Stimulated activated memory B cell treated with anti-CD40 and anti-IgM and Interleukin-4, amounts not matched to agents 10 μg/mL and 1 μg/mL and 100 μg/mL, for 72 hours (primary cell): ENCODE measurements at regions not wholly inside any gene's neighbourhood (a gene's known extent, or its start where the extent isn't known, plus 50 kb on each side); places are given as distances from the start of the nearest gene placed in this dataset.

Experiments
- ATAC-seq: fragments of 150-1000 bp; cut with Tn5 transposase; 2 replicates; pipeline ENCODE4 v1.10.0; 2021
- H3K27ac Mint-ChIP-seq: one replicate; pipeline ENCODE4 v1.8.0; 2022; ENCODE audit warnings: mild to moderate bottlenecking, mixed read lengths
- H3K27me3 Mint-ChIP-seq: one replicate; pipeline ENCODE4 v1.8.0; 2022; ENCODE audit warnings: mixed read lengths
- H3K36me3 Mint-ChIP-seq: one replicate; pipeline ENCODE4 v1.8.0; 2022; ENCODE audit warnings: mixed read lengths
- H3K4me1 Mint-ChIP-seq: one replicate; pipeline ENCODE4 v1.8.0; 2022; ENCODE audit warnings: mixed read lengths
- H3K4me3 Mint-ChIP-seq: one replicate; pipeline ENCODE4 v1.8.0; 2022; ENCODE audit warnings: mild to moderate bottlenecking, moderate library complexity, mixed read lengths
- H3K9me3 Mint-ChIP-seq: one replicate; pipeline ENCODE4 v1.8.0; 2022; ENCODE audit warnings: mixed read lengths

- Mint-ChIP-seq H3K9me3 (no peaks in the 10 kb centered on the region), H3K27me3 (peaks cover 10% of the 10 kb centered on the region), H3K4me1 (no peaks in the 10 kb centered on the region), H3K27ac (no peak overlapping the region), H3K36me3 (no peaks in the 10 kb centered on the region), H3K4me3 (no peak overlapping the region)
- no peak for ATAC-seq
Measured at GRCh38 chr1:208640295-208640694, 396.1 kb upstream of the PLXNA2 start.

GRCh38 chr1:208641579-208642280, 397.5 kb upstream of the PLXNA2 start:
- H3K27me3 Mint-ChIP-seq, result peaks cover 17% of the 10 kb centered on the region
- no peak overlapping the region for H3K4me3 Mint-ChIP-seq
- no peak overlapping the region for H3K27ac Mint-ChIP-seq
- ATAC-seq, result no peak
- no peaks in the 10 kb centered on the region for H3K36me3 Mint-ChIP-seq
- H3K9me3 Mint-ChIP-seq, result no peaks in the 10 kb centered on the region
- no peaks in the 10 kb centered on the region for H3K4me1 Mint-ChIP-seq

DNA sequence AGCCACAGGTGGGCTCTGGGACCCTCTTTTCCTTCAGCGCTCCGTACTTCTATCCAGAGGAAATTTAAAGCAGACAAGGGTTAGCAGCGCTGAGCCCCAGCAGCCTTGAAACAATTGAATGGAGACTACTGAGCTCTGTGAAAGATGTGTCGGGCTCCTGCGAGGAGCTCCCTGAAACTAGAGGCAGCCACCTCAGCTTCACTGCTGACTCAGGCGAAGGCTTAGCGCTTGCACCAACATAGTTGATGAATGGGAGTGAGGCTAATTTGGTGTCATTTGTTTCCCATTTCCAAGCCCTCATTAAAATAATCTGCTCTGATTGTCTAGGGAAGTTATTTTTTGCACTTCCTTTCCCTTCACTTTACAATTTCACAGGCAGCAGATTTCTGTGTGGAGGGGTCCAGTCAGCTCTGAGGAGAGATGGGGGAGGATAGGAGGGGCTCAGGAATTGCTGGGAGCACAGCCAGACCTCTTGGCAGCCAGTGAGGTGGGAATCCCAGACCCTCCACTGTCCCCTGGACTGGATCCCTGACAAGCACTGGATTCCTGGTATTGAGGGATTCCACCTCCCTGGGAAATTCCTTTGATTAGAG, 398.9 kb upstream of the PLXNA2 start:
- Mint-ChIP-seq H3K27ac (no peak overlapping the region), H3K36me3 (no peaks in the 10 kb centered on the region), H3K27me3 (peaks cover 28% of the 10 kb centered on the region), H3K9me3 (peaks cover 6% of the 10 kb centered on the region), H3K4me1 (no peaks in the 10 kb centered on the region), H3K4me3 (no peak overlapping the region)
- ATAC-seq, result no peak

DNA sequence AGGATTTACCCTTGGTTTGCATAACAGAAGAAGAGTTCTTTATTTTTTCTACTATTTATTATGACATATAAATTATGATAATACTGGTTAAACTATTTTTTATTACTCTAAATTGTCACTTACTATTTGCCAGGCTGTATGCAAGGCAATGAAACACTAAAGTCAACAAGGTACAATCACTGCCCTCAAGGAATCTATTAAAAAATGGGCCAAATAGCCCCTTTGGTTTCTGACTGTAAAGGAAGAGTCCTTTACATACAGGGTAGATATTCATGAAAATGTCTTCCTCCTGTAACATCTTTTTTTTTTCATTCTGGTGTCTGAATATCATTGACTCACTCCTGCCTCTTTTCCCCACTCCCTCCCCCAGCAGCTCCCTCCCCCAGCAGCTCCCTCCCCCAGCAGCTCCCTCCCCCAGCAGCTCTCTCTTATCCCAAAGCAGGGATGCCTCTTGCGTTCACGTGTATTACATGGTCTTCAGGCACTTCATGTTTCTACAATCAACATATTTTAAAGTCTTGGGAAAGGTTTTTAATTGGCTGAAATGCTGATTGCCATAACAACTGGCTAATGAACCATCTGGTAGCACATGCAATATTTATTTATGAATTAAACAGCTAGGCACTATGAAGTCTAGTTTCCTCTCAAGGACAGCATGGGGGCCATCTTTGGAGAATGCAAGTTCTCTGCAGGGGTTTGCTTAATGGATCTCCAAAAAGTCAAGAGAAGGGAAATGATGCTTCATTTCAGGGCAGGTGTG, 400.4 kb upstream of the PLXNA2 start:
- H3K4me1 Mint-ChIP-seq, result no peaks in the 10 kb centered on the region
- ATAC-seq, result no peak
- no peaks in the 10 kb centered on the region for H3K36me3 Mint-ChIP-seq
- H3K27me3 Mint-ChIP-seq, result peaks cover 18% of the 10 kb centered on the region
- H3K9me3 Mint-ChIP-seq, result peaks cover 6% of the 10 kb centered on the region
- no peak overlapping the region for H3K4me3 Mint-ChIP-seq
- H3K27ac Mint-ChIP-seq, result no peak overlapping the region

DNA sequence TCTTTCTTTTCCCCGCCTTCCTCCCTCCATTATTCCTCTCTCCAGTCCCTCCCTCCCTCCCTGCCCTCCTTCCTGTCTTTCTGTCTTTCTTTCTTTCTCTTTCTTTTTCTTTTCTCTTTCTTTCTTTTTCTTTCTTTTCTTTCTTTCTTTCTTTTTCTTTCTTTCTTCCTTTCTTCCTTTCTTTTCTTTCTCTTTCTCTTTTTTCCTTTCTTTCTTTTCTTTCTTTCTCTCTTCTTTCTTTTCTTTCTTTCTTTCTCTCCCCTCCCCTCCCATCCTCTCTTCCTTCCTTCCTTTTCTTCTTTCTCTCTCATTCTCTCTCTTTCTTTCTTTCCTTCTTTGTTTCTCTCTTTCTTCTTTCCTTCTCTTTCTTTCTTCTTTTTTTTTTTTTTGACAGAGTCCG, 402.2 kb upstream of the PLXNA2 start:
- Mint-ChIP-seq H3K9me3 (peaks cover 6% of the 10 kb centered on the region), H3K4me1 (no peaks in the 10 kb centered on the region), H3K36me3 (no peaks in the 10 kb centered on the region), H3K27me3 (peaks cover 23% of the 10 kb centered on the region), H3K27ac (no peak overlapping the region), H3K4me3 (no peak overlapping the region)
- no peak for ATAC-seq

DNA sequence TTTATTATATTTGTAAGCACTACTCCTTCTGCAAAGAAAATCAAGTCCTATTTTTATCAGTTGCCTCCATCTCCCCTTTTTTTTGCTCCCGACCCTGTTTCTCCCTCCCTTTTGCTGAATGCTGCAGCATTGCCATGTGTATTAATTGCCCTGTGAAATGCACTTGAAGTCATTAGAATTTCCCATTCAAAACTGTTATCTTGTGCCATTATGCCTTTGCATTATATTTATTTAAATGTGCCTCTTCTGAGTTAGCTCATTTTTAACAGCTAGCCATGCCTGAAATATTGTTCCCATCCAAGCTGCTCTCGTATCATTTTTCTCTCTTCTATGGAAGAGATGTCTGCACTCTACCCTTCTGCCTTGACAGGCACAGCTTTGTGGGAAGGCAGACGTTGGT, 404.0 kb upstream of the PLXNA2 start:
- H3K36me3 Mint-ChIP-seq, result no peaks in the 10 kb centered on the region
- H3K27me3 Mint-ChIP-seq, result peaks cover 32% of the 10 kb centered on the region
- no peak for ATAC-seq
- H3K4me1 Mint-ChIP-seq, result no peaks in the 10 kb centered on the region
- no peak overlapping the region for H3K4me3 Mint-ChIP-seq
- H3K27ac Mint-ChIP-seq, result no peak overlapping the region
- H3K9me3 Mint-ChIP-seq, result peaks cover 6% of the 10 kb centered on the region

GRCh38 chr1:208652296-208653160, 408.3 kb upstream of the PLXNA2 start:
- Mint-ChIP-seq H3K27me3 (peaks cover 18% of the 10 kb centered on the region), H3K4me3 (no peak overlapping the region), H3K36me3 (no peaks in the 10 kb centered on the region), H3K4me1 (no peaks in the 10 kb centered on the region), H3K9me3 (peaks cover under 1% of the 10 kb centered on the region), H3K27ac (no peak overlapping the region)
- no peak for ATAC-seq

DNA sequence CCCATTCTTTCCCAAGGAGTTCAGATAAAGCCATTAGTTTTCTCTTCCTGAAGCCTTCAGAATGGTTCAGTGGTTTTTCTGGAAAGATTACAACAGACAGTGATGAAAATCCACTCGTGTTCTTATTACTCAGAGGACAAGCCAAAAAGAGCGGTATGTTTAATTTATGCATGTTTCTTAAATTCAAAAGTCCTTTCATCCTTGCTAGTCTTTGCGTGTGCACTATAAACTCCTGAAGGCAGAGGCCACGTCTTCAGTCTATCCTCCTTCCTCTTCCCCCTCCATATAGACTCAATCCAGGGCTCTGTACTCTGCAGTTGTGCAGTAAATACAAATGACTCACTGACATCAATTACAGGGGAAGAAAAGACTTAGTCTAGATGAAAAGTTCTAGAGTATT, 409.2 kb upstream of the PLXNA2 start:
- H3K9me3 Mint-ChIP-seq, result no peaks in the 10 kb centered on the region
- no peak overlapping the region for H3K27ac Mint-ChIP-seq
- H3K4me1 Mint-ChIP-seq, result no peaks in the 10 kb centered on the region
- H3K4me3 Mint-ChIP-seq, result no peak overlapping the region
- H3K27me3 Mint-ChIP-seq, result peaks cover 14% of the 10 kb centered on the region
- ATAC-seq, result no peak
- no peaks in the 10 kb centered on the region for H3K36me3 Mint-ChIP-seq

GRCh38 chr1:208654241-208654640, 410.1 kb upstream of the PLXNA2 start:
- H3K27me3 Mint-ChIP-seq, result peaks cover 14% of the 10 kb centered on the region
- no peak for ATAC-seq
- no peaks in the 10 kb centered on the region for H3K9me3 Mint-ChIP-seq
- no peaks in the 10 kb centered on the region for H3K4me1 Mint-ChIP-seq
- no peak overlapping the region for H3K4me3 Mint-ChIP-seq
- H3K36me3 Mint-ChIP-seq, result no peaks in the 10 kb centered on the region
- no peak overlapping the region for H3K27ac Mint-ChIP-seq

DNA sequence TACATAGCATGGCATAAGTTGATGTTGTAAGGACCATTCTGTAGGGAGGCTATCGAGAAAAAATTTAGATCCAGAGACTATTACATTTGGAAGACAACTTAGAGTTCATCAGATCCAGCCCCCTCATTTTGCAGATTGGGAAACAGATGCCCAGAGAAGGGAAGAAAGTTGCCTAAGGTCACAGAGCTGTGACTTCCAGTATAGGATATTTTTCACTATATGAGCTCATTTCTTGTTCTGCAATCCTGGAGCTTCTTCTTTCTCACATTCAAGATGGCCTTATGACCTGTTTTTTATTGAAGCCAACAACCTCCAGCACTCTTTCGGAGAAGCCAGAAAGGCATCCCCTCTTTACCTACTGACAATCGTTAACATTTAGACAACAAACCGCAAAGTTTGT, 421.8 kb upstream of the PLXNA2 start:
- no peak for ATAC-seq
- Mint-ChIP-seq H3K4me3 (no peak overlapping the region), H3K27ac (no peak overlapping the region), H3K4me1 (no peaks in the 10 kb centered on the region), H3K36me3 (no peaks in the 10 kb centered on the region), H3K9me3 (no peaks in the 10 kb centered on the region), H3K27me3 (peaks cover 5% of the 10 kb centered on the region)

DNA sequence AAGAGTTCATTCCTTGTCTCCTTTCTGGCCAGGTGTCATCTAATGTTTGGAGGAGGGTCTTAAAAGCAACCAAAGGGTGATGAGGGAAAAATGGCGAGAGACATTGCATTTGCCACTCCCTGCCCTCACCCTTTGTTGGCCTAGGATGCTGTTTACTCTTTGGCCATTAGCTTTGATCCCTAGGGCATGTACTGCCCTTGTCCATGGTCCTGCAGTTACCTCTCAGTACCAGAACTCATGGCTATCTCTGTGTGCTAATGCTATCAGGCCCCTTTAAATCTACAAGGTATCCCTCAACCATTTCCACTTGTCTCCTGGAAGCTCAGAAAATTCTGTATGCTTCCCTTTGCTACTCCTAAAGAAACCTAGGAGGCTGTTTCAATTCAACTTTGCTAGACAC, 424.8 kb upstream of the PLXNA2 start:
- no peaks in the 10 kb centered on the region for H3K27me3 Mint-ChIP-seq
- H3K4me3 Mint-ChIP-seq, result no peak overlapping the region
- no peaks in the 10 kb centered on the region for H3K4me1 Mint-ChIP-seq
- no peaks in the 10 kb centered on the region for H3K9me3 Mint-ChIP-seq
- no peak overlapping the region for H3K27ac Mint-ChIP-seq
- H3K36me3 Mint-ChIP-seq, result no peaks in the 10 kb centered on the region
- no peak for ATAC-seq

GRCh38 chr1:208670778-208671177, 426.6 kb upstream of the PLXNA2 start:
- H3K9me3 Mint-ChIP-seq, result peaks cover 3% of the 10 kb centered on the region
- no peak overlapping the region for H3K27ac Mint-ChIP-seq

DNA sequence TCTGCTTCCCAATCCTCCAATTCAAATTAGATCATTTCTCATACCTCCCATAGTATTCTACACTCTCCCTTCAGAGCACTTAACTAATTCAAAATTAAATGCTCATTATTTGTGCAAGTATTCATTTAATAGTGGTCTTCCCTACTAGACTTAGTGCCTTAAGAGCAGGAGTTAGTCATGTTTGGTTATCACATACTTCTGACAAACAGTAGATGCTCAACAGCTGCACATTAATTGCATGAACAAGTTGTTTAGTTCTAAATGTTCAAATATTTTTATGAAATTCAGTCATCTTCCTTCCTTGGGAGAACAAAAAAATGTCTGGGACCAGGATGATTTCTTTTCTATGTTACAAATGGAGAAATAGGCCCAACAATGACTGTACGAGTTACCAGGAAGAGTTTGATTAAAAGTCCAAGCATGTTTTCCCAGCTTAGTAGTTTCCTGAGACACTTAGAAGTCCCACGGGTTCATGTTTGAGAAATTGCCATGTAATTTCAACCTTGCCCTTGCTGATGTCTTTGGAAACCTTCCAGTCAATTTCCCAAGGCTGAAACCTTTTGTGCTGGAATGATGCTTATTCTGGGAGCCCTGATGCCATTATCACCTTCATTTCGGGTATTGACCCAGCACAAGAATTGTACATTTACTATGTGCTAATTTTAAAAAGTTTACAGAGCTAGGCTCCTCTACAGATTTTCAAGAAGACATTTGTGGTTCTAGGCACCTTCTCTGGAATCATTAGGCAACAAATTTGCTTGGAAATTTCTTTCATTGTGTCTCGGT, 437.9 kb upstream of the PLXNA2 start:
- H3K36me3 Mint-ChIP-seq, result no peaks in the 10 kb centered on the region

More at GRCh38 chr1:208670778-208671177, 426.6 kb upstream of the PLXNA2 start:
- no peaks in the 10 kb centered on the region for H3K36me3 Mint-ChIP-seq
- H3K4me1 Mint-ChIP-seq, result no peaks in the 10 kb centered on the region
- no peak overlapping the region for H3K4me3 Mint-ChIP-seq
- H3K27me3 Mint-ChIP-seq, result no peaks in the 10 kb centered on the region
- no peak for ATAC-seq

DNA sequence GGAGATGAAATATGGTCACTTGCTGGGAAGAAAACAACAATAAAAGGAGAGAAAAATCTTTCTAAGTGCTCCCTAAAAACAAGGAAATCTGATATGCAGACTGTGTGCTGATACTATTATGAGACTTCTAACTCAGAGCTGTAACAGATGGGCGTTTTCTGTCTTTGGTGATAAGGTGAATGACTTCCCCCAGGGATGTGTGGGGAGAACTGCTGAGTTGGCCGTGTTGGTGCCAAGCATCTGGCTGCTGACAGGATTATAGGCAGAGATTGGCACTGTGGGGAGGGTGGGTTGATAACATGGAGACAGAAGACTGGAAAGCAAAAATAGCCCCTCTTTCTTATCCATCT, 438.5 kb upstream of the PLXNA2 start:
- H3K4me3 Mint-ChIP-seq, result no peak overlapping the region
- H3K27ac Mint-ChIP-seq, result no peak overlapping the region
- no peaks in the 10 kb centered on the region for H3K4me1 Mint-ChIP-seq
- no peaks in the 10 kb centered on the region for H3K27me3 Mint-ChIP-seq
- ATAC-seq, result no peak
- no peaks in the 10 kb centered on the region for H3K36me3 Mint-ChIP-seq
- no peaks in the 10 kb centered on the region for H3K9me3 Mint-ChIP-seq

More for the DNA sequence above, 437.9 kb upstream of the PLXNA2 start:
- Mint-ChIP-seq H3K4me3 (no peak overlapping the region), H3K4me1 (no peaks in the 10 kb centered on the region), H3K27me3 (no peaks in the 10 kb centered on the region), H3K9me3 (no peaks in the 10 kb centered on the region), H3K27ac (no peak overlapping the region)
- ATAC-seq, result no peak
